Posterior cingulate gyrus (tissue), 11 donors: ENCODE measurements at regions not wholly inside any gene's neighbourhood (a gene's known extent, or its start where the extent isn't known, plus 50 kb on each side); places are given as distances from the start of the nearest gene placed in this dataset.
"Not testable (repeated sequence)": the region's sequence is repeated elsewhere in the genome, so short reads cannot be mapped to it uniquely, and the experiment has no call there.

Source experiments
- DNase-seq, 10 donors: peaks; one replicate each; pipeline versions ENCODE4 v3.0.0 to v3.0.0-alpha.2; 2020 to 2021; ENCODE audit warnings: mixed read lengths in 3 of 10
- intact Hi-C: fragments of 100-400 bp; cut with DNase I; formaldehyde crosslinking; loops from one replicate; pipeline ENCODE4 v1.15.1; 2023

DNA sequence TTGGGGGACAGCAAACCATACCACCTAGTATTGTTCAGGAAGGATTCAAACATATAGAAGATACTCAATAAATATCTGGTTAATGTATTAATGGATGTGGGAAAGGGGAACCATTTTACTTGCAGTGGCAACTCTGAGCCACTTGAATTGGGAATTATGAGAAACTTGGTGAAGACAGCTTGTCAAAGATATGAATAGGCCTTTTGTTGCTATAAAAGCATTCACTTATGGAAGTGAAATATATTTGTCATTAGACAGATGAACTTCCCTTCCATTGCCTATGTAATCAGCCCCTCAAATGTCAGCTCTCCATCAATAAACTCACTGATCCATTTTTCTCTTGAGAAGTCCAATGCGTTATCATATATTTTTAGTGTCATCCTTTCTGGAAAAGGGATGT is 56.1 kb downstream of the GPR85 start:
- intact Hi-C loops, result no loop called here

GRCh38 chr7:113026941-113027340 is 59.7 kb downstream of the GPR85 start:
- DNase-seq, result no peak
- intact Hi-C loops, result no loop called here

More for the DNA sequence above, 56.1 kb downstream of the GPR85 start:
- DNase-seq, result no peak

GRCh38 chr7:113017144-113017857 is 69.3 kb downstream of the GPR85 start:
- DNase-seq, result peak in 1 of 10 donors; percentile 75
- intact Hi-C loops, result not testable (repeated sequence)

DNA sequence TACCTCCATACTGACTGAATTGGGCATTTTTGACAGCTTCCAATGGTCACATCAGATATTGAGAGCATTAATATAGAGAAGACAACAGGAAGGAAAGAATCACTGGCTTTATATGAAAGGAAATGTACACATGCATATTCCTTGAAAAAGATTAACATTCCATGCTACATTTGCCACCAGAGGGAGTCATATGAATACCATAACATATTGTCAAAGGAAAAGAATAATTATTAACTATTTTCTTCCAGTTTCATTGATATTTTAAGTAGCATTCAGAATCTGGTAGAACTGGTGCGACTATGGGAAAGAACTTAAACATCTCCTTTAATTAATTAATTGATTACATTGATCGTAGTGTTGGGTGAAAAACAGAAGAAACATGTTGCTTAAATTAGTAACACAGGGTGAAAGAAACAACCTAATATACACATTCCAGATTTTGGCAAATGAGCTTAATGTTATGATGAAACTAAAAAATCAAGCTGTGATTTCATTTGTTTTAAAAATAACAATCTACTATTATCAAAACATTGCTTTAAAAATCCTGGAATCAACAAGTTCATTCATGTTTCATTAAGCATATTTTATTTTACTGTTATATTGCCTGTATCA is 71.5 kb downstream of the GPR85 start:
- intact Hi-C loops, result no loop called here
- DNase-seq, result no peak

DNA sequence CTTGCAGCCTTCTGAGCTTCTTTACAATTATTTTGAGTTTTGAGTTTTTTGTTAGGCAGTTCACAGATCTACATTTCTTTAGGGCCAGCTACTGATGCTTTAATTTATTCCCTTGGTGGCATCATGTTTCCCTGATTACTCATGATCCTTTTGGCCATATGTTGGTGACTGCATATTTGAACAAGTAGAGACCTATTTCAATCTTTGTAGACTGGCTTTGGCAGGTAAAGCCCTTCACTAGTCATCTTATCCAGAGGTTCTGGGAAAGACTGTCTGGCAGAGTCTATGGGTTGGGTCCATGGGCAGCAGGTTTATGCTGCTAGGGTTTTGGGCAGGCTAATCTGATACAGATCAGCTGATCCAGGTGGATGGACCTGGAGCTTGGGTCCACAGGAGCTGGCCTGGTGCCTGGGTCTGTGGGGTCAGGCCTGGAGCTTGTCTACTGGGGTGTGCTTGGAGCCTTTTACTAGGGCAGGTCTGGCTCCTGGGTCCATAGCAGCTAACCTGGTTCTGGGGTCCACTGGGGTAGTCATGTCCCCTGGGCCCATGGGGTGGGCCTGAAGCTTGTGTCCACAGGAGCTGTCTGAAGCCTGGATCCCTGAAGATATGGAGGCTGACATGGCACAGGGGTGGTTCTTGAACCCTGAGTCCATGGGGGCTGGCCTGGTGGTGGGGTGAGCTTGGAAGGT is 72.7 kb downstream of the GPR85 start:
- intact Hi-C loops, result loop anchor here (5.0 kb wide), 1 partner anchor 683 kb away; no protein-coding TSS in a partner anchor
- DNase-seq, result peak in 3 of 10 donors; percentile 49 to 70 (median 57)

DNA sequence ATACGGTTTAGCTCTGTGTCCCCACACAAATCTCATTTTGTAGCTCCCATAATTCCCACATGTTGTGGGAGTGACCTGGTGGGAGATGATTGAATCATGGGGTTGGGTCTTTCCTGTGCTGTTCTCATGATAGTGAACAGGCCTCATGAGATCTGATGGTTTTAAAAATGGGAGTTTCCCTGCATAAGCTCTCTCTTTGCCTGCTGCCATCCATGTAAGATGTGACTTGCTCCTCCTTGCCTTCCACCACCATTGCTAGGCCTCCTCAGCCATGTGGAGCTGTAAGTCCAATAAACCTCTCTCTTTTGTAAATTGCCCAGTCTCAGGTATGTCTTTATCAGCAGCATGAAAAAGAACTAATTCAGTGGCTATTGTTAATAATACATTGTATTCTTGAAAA is 73.8 kb downstream of the GPR85 start:
- intact Hi-C loops, result loop anchor here (5.0 kb wide), 1 partner anchor 684 kb away; no protein-coding TSS in a partner anchor
- DNase-seq, result not testable (repeated sequence)

DNA sequence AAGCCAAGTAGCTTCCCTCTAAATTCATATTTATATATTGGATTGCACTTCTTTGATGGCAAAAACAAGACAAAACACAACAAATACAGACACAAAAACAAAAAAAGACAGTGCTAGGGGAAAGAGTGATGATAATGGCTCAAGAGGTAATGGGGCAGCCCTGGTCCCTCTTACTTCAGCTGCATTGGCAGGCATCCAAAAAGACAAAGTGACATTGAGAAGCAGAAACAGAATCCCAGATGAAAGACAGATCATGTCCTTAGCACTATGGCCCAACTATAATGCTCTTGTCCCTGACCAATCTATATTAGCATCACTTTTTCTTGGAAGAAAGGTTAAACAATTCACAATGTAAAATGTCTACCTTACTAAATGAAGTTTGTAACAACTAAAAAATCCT is 76.2 kb downstream of the GPR85 start:
- intact Hi-C loops, result loop anchor here (5.0 kb wide), 1 partner anchor 687 kb away; no protein-coding TSS in a partner anchor
- no peak for DNase-seq

DNA sequence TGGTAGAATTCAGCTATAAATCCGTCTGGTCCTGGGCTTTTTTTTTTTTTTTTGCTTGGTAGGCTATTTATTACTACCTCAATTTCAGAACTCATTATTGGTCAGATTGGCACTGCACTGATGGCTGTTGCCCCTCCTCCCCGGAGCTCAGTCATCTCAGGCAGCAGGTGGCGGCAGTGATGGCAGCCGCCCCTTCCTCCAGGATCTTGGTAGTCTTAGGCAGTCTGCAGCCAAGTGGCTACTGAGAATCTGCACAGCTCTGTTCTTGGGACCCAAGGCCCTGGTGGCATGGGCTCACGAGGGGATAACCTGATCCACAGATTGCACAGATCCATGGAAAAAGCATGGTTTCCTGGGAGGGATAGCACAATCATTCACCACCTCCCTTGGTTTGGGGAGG is 77.9 kb downstream of the GPR85 start:
- intact Hi-C loops, result loop anchor here (5.0 kb wide), 1 partner anchor 414 kb away; no protein-coding TSS in a partner anchor
- no peak for DNase-seq

GRCh38 chr7:113004726-113005454 is 81.7 kb downstream of the GPR85 start:
- no peak for DNase-seq
- intact Hi-C loops, result loop anchor here (5.0 kb wide), 1 partner anchor 417 kb away; no protein-coding TSS in a partner anchor

DNA sequence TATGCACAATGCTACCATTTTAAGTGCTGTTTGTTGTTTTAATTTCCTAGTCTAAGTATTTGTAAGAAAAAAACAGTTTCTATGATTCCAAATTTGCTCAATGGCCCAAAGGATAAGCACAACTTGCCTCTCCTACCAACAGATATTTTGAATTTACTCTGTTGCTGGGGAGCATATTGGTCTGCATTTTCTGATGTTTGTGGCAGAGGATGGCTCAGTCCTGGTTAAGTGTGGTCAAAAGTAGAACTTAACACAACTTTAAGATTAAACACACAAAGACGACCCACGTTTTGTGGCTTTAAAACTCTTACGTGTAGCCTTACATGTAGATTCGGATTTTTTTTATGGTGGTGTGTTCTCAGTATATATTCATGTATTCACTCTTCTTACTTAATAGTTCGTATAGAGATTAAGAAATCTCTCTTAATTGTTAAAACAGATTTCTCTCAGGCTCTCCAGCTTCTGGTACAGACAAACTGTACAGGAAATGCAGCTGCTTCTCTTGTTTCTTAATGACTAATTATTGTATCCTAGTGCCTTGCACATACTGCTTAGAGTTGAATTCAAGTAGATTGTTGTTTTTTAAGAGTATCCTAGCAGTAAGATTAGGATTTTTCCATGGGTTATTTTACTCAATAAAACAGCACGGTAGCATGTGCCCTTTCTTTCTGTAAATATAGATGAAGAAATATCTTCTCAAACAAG is 86.2 kb downstream of the GPR85 start:
- intact Hi-C loops, result no loop called here
- no peak for DNase-seq

GRCh38 chr7:112997831-112998230 is 88.8 kb downstream of the GPR85 start:
- no peak for DNase-seq
- intact Hi-C loops, result no loop called here

DNA sequence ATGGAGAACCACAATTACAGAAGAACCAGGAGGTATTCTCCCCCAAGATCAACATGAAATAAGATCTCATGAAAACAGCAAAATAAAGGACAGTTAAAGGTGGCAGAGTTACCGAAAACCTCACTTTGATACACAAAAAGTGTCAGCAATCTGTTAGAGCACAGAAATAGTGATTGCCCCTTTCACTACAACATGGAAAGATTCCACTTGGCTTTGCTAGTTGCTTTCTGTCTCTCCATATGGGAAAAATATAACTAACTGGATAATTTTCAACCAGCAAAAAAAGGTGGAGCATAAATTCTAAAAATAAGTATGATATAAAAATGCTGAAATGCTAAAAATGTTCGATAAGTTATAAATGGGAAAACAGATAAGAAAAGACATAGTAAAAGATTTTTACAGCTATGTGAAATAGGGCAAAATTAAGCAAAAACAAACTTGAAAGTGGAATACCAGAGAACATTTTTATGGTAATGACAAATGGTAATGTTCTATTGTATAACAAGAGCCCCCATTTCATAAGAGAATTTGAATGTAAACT is 90.2 kb downstream of the GPR85 start:
- intact Hi-C loops, result no loop called here

GRCh38 chr7:112995059-112995824 is 91.4 kb downstream of the GPR85 start:
- no peak for DNase-seq
- intact Hi-C loops, result no loop called here

More for the DNA sequence above, 90.2 kb downstream of the GPR85 start:
- no peak for DNase-seq

GRCh38 chr7:112994656-112995055 is 92.0 kb downstream of the GPR85 start:
- no peak for DNase-seq
- intact Hi-C loops, result no loop called here

DNA sequence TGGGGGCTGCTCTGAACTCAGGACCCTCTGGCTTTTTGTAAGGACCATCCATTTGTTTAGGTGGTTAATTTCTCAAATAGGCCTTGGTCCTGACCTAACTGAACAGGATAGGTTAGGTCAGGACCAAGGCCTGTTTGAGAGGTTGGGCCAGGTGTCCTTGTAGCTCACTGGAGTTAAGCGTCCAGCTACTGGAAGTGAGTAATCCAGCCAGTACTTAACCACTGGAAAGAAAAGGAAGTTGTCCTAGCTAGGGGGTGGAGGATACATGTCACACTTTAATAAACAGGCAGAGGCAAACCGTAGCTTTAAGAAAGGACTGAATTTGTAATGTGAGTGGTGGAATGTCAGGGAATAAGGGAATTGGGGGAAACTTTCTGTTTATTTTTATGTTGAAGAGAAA is 96.0 kb downstream of the GPR85 start:
- intact Hi-C loops, result no loop called here
- DNase-seq, result no peak

GRCh38 chr7:112989531-112989930 is 97.1 kb downstream of the GPR85 start:
- no peak for DNase-seq
- intact Hi-C loops, result no loop called here

GRCh38 chr7:112987171-112987570 is 99.5 kb downstream of the GPR85 start:
- no peak for DNase-seq
- intact Hi-C loops, result no loop called here

GRCh38 chr7:112986256-112987031 is 100.2 kb downstream of the GPR85 start:
- DNase-seq, result no peak
- intact Hi-C loops, result no loop called here
